ENCODE measurements at regions not wholly inside any gene's neighbourhood (a gene's known extent, or its start where the extent isn't known, plus 50 kb on each side); places are given as distances from the start of the nearest gene placed in this dataset.

DNA sequence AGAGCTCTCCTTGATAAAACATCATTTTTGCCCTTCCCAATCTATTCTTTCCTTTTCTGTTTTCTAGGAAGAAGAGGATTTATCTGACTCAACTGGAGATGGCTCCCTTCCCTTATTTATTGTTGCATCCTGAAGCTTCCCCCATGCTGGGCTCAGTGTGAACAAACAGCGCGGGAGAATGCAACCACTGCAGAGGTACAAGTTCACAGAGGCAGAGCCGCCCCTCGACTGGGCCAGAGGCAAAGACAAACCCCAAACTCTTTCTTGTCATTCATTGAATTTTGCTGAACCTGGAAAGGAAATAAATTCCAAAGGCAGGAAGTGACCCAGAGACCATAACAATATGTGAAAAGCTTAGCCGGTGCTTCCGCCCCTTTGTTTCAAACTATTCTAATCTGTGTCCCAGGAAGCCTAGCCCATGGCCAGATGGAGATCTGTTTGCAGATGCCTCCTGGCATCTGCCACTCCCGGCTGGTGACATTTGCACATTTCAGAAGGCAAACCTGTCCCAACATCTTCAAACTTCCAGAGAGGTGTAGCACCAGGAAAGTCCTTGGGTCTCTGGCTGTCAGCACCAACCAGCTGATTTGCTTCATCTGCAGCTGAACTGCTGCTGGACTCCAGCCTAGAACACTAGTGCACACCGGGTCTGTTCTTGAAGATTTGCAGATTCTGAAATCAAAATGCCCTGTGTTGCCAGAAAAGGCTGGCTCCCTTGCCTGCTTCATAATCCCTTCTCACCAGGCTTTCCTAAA is 79.4 kb upstream of the MAP4K3 start (continued):
- TF ChIP-seq SALL2 (CRISPR knock-in tag; IDR thresholded peaks at IDR 0.05), result 0 out of 2 replicates have a peak, but pooled peaks have one; percentile 27
- no peak for TF ChIP-seq HNRNPK (IDR thresholded peaks at IDR 0.05; ENCODE audit: low read depth, low read length, poor library complexity, severe bottlenecking)
- TF ChIP-seq REL (CRISPR knock-in tag; conservative IDR thresholded peaks at IDR 0.05), result no peak
- TF ChIP-seq SOX6 (IDR thresholded peaks at IDR 0.05), result no peak
- no peak; the same call in 1 of the 2 replicates for TF ChIP-seq SOX6 (CRISPR knock-in tag; IDR thresholded peaks at IDR 0.05)
- TF ChIP-seq, protein P1, sequence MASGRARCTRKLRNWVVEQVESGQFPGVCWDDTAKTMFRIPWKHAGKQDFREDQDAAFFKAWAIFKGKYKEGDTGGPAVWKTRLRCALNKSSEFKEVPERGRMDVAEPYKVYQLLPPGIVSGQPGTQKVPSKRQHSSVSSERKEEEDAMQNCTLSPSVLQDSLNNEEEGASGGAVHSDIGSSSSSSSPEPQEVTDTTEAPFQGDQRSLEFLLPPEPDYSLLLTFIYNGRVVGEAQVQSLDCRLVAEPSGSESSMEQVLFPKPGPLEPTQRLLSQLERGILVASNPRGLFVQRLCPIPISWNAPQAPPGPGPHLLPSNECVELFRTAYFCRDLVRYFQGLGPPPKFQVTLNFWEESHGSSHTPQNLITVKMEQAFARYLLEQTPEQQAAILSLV (CRISPR knock-in tag; IDR thresholded peaks at IDR 0.05; ENCODE audit: borderline replicate concordance), result no peak
- no peak for TF ChIP-seq ZNF703 (CRISPR knock-in tag; IDR thresholded peaks at IDR 0.05; ENCODE audit: borderline replicate concordance)
- TF ChIP-seq EEA1 (CRISPR knock-in tag; IDR thresholded peaks at IDR 0.05; ENCODE audit: borderline replicate concordance), result no peak
- TF ChIP-seq, protein P2, sequence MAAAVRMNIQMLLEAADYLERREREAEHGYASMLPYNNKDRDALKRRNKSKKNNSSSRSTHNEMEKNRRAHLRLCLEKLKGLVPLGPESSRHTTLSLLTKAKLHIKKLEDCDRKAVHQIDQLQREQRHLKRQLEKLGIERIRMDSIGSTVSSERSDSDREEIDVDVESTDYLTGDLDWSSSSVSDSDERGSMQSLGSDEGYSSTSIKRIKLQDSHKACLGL (CRISPR knock-in tag; IDR thresholded peaks at IDR 0.05), result no peak
- TF ChIP-seq, protein P3, sequence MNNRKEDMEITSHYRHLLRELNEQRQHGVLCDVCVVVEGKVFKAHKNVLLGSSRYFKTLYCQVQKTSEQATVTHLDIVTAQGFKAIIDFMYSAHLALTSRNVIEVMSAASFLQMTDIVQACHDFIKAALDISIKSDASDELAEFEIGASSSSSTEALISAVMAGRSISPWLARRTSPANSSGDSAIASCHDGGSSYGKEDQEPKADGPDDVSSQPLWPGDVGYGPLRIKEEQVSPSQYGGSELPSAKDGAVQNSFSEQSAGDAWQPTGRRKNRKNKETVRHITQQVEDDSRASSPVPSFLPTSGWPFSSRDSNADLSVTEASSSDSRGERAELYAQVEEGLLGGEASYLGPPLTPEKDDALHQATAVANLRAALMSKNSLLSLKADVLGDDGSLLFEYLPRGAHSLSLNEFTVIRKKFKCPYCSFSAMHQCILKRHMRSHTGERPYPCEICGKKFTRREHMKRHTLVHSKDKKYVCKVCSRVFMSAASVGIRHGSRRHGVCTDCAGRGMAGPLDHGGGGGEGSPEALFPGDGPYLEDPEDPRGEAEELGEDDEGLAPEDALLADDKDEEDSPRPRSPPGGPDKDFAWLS (CRISPR knock-in tag; IDR thresholded peaks at IDR 0.05; ENCODE audit: borderline replicate concordance), result no peak
- no peak; the same call in 1 of the 2 replicates for TF ChIP-seq ZNF337 (CRISPR knock-in tag; IDR thresholded peaks at IDR 0.05; ENCODE audit: borderline replicate concordance, low read depth)
- no peak for TF ChIP-seq TBX3 (IDR thresholded peaks at IDR 0.05; ENCODE audit: borderline replicate concordance)
- no peak for TF ChIP-seq ZNF615 (CRISPR knock-in tag; IDR thresholded peaks at IDR 0.05; ENCODE audit: borderline replicate concordance)
- no peak for TF ChIP-seq ZNF780A (CRISPR knock-in tag; IDR thresholded peaks at IDR 0.05)
- no peak for TF ChIP-seq REXO4 (CRISPR knock-in tag; IDR thresholded peaks at IDR 0.05; ENCODE audit: borderline replicate concordance)
- no peak for TF ChIP-seq KAT2B (IDR thresholded peaks at IDR 0.05; ENCODE audit: borderline replicate concordance, low read depth, low read length)
- no peak for TF ChIP-seq MXI1 (IDR thresholded peaks at IDR 0.05; ENCODE audit: borderline replicate concordance, low read depth, low read length)
- TF ChIP-seq SOX5 (CRISPR knock-in tag; IDR thresholded peaks at IDR 0.05; ENCODE audit: borderline replicate concordance), result peak; percentile 86
- peak; percentile 80 for TF ChIP-seq ZNF614 (CRISPR knock-in tag; IDR thresholded peaks at IDR 0.05; ENCODE audit: borderline replicate concordance)
- TF ChIP-seq TOPORS (CRISPR knock-in tag; IDR thresholded peaks at IDR 0.05), result no peak
- TF ChIP-seq, protein P4, sequence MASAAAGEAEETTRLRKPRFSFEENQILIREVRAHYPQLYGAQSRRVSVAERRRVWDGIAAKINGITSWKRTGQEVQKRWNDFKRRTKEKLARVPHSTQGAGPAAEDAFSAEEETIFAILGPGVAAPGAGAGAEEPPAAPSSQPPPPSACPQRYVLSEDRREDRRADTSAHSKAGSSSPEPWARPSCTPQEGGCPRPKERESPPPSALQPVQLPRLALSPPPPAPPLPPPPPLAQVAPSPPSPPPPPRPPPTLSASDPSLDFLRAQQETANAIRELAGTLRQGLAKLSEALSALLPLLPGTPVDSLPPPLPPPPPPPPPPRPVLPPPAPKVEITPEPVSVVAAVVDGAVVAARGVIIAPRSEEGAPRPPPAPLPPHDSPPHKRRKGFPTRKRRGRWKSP (CRISPR knock-in tag; IDR thresholded peaks at IDR 0.05), result peak; percentile 61; the same call in 1 of the 2 replicates
- peak; percentile 66; the same call in 1 of the 2 replicates for TF ChIP-seq SIN3A (IDR thresholded peaks at IDR 0.05; ENCODE audit: borderline replicate concordance, low read depth, low read length)
- TF ChIP-seq DR1 (CRISPR knock-in tag; IDR thresholded peaks at IDR 0.05), result 0 out of 2 replicates have a peak, but pooled peaks have one; percentile 18
- TF ChIP-seq, protein P5, sequence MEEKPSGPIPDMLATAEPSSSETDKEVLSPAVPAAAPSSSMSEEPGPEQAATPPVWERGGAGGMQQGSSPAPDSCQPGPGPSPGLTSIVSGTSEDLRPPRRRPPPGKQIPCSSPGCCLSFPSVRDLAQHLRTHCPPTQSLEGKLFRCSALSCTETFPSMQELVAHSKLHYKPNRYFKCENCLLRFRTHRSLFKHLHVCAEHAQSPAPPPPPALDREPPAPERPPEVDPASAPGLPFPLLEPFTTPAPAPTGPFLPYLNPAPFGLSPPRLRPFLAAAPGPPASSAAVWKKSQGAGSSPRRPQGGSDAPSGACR (CRISPR knock-in tag; IDR thresholded peaks at IDR 0.05), result no peak
- peak; percentile 59; the same call in 1 of the 2 replicates for TF ChIP-seq ZNF44 (CRISPR knock-in tag; IDR thresholded peaks at IDR 0.05)
